Gastroesophageal sphincter (tissue), 3 donors: ENCODE measurements at regions not wholly inside any gene's neighbourhood (a gene's known extent, or its start where the extent isn't known, plus 50 kb on each side); places are given as distances from the start of the nearest gene placed in this dataset.

Source experiments
- CTCF ChIP-seq, 4 experiments: fragments of 200-600 bp in 2 of 4; fragments of 450-650 bp in 2 of 4; sonication (generic) in 1 of 4; IDR thresholded peaks; one replicate each; pipeline ENCODE4 v1.5.1; 2017 to 2019; ENCODE audit warnings: antibody characterized with exemption in 4 of 4, mild to moderate bottlenecking in 2 of 4, moderate library complexity in 2 of 4
- EP300 ChIP-seq: sonication (generic); formaldehyde crosslinking; IDR thresholded peaks from one replicate; pipeline ENCODE4 v1.6.1; 2017; ENCODE audit warnings: antibody characterized with exemption, mild to moderate bottlenecking
- POLR2A ChIP-seq, 2 donors: fragments of 450-650 bp; IDR thresholded peaks; one replicate each; pipeline ENCODE4 v1.6.1; 2017; ENCODE audit warnings: antibody characterized with exemption in 2 of 2, mild to moderate bottlenecking in 2 of 2, moderate library complexity in 1 of 2
- POLR2AphosphoS5 ChIP-seq: sonication (generic); formaldehyde crosslinking; IDR thresholded peaks from one replicate; pipeline ENCODE4 v1.6.1; 2017; ENCODE audit warnings: antibody characterized with exemption

GRCh38 chr14:101155575-101155974, 252.1 kb upstream of the RTL1 start:
- no peak for TF ChIP-seq CTCF (IDR thresholded peaks at IDR 0.05)
- no peak for TF ChIP-seq POLR2AphosphoS5
- TF ChIP-seq EP300 = no peak
- TF ChIP-seq POLR2A (IDR thresholded peaks at IDR 0.05) = no peak
